Hematopoietic multipotent progenitor cell treated with erythropoietin and hydrocortisone succinate and interleukin-3 and kit ligand, for 4 days (in vitro differentiated cells): ENCODE measurements at regions not wholly inside any gene's neighbourhood (a gene's known extent, or its start where the extent isn't known, plus 50 kb on each side); places are given as distances from the start of the nearest gene placed in this dataset.

Source experiments
- DNase-seq: peaks from one replicate; pipeline ENCODE4 v3.0.0-alpha.2; 2015

- peak; percentile 30 for DNase-seq
Measured at GRCh38 chr6:21431526-21431925, 162.0 kb upstream of the SOX4 start.

GRCh38 chr6:21436625-21437024 is 156.9 kb upstream of the SOX4 start:
- DNase-seq = no peak

- DNase-seq = no peak
Measured at GRCh38 chr6:21437581-21437980, 156.0 kb upstream of the SOX4 start.

GRCh38 chr6:21438237-21438985 is 155.1 kb upstream of the SOX4 start:
- no peak for DNase-seq

GRCh38 chr6:21438986-21439352 is 154.6 kb upstream of the SOX4 start:
- peak; percentile 58 for DNase-seq

GRCh38 chr6:21441386-21441785 is 152.2 kb upstream of the SOX4 start:
- DNase-seq = peak; percentile 39

- no peak for DNase-seq
Measured at GRCh38 chr6:21442874-21443273, 150.7 kb upstream of the SOX4 start.

- DNase-seq = no peak
Measured at GRCh38 chr6:21444711-21445260, 148.8 kb upstream of the SOX4 start.

GRCh38 chr6:21447987-21448386 is 145.6 kb upstream of the SOX4 start:
- no peak for DNase-seq

- DNase-seq = no peak
Measured at GRCh38 chr6:21448485-21449109, 145.0 kb upstream of the SOX4 start.

GRCh38 chr6:21450149-21450548 is 143.4 kb upstream of the SOX4 start:
- no peak for DNase-seq

GRCh38 chr6:21450628-21451027 is 142.9 kb upstream of the SOX4 start:
- DNase-seq = no peak

- DNase-seq = no peak
Measured at GRCh38 chr6:21451546-21452013, 142.0 kb upstream of the SOX4 start.

GRCh38 chr6:21454262-21454661 is 139.3 kb upstream of the SOX4 start:
- DNase-seq = no peak

GRCh38 chr6:21455071-21455470 is 138.5 kb upstream of the SOX4 start:
- no peak for DNase-seq

GRCh38 chr6:21457647-21458046 is 135.9 kb upstream of the SOX4 start:
- no peak for DNase-seq

GRCh38 chr6:21459641-21460040 is 133.9 kb upstream of the SOX4 start:
- no peak for DNase-seq

- DNase-seq = no peak
Measured at GRCh38 chr6:21461844-21462518, 131.6 kb upstream of the SOX4 start.

- no peak for DNase-seq
Measured at GRCh38 chr6:21462519-21462852, 131.1 kb upstream of the SOX4 start.

GRCh38 chr6:21467091-21467490 is 126.5 kb upstream of the SOX4 start:
- no peak for DNase-seq

- no peak for DNase-seq
Measured at GRCh38 chr6:21468461-21468860, 125.1 kb upstream of the SOX4 start.

GRCh38 chr6:21469213-21469612 is 124.3 kb upstream of the SOX4 start:
- DNase-seq = no peak

- no peak for DNase-seq
Measured at GRCh38 chr6:21476112-21476511, 117.4 kb upstream of the SOX4 start.

GRCh38 chr6:21478411-21478810 is 115.1 kb upstream of the SOX4 start:
- no peak for DNase-seq
